Ishikawa (cell line): ENCODE measurements at regions not wholly inside any gene's neighbourhood (a gene's known extent, or its start where the extent isn't known, plus 50 kb on each side); places are given as distances from the start of the nearest gene placed in this dataset.

Source experiments
- CREB1 ChIP-seq: IDR thresholded peaks from 2 replicates; pipeline ENCODE4 v1.6.1; 2012; ENCODE audit warnings: low read depth
- EP300 ChIP-seq: IDR thresholded peaks from 2 replicates; pipeline ENCODE4 v1.6.1; 2012; ENCODE audit warnings: borderline replicate concordance
- TAF1 ChIP-seq: IDR thresholded peaks from 2 replicates; pipeline ENCODE4 v1.6.1; 2012; ENCODE audit warnings: low read depth, mild to moderate bottlenecking
- TF ChIP-seq, protein P1 (sequence below): IDR thresholded peaks from 2 replicates; pipeline ENCODE4 v1.6.1; 2012; ENCODE audit warnings: low read depth, mild to moderate bottlenecking

GRCh38 chr2:55802067-55802466, 108.4 kb upstream of the PNPT1 start:
- TF ChIP-seq, protein P1, sequence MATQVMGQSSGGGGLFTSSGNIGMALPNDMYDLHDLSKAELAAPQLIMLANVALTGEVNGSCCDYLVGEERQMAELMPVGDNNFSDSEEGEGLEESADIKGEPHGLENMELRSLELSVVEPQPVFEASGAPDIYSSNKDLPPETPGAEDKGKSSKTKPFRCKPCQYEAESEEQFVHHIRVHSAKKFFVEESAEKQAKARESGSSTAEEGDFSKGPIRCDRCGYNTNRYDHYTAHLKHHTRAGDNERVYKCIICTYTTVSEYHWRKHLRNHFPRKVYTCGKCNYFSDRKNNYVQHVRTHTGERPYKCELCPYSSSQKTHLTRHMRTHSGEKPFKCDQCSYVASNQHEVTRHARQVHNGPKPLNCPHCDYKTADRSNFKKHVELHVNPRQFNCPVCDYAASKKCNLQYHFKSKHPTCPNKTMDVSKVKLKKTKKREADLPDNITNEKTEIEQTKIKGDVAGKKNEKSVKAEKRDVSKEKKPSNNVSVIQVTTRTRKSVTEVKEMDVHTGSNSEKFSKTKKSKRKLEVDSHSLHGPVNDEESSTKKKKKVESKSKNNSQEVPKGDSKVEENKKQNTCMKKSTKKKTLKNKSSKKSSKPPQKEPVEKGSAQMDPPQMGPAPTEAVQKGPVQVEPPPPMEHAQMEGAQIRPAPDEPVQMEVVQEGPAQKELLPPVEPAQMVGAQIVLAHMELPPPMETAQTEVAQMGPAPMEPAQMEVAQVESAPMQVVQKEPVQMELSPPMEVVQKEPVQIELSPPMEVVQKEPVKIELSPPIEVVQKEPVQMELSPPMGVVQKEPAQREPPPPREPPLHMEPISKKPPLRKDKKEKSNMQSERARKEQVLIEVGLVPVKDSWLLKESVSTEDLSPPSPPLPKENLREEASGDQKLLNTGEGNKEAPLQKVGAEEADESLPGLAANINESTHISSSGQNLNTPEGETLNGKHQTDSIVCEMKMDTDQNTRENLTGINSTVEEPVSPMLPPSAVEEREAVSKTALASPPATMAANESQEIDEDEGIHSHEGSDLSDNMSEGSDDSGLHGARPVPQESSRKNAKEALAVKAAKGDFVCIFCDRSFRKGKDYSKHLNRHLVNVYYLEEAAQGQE = no peak
- no peak for TF ChIP-seq TAF1
- TF ChIP-seq EP300 = no peak
- no peak for TF ChIP-seq CREB1
